ENCODE measurements at regions not wholly inside any gene's neighbourhood (a gene's known extent, or its start where the extent isn't known, plus 50 kb on each side); places are given as distances from the start of the nearest gene placed in this dataset.
A peak's percentile ranks its signal among the peaks of the same experiment; 100 is the strongest.

GRCh38 chr3:177464392-177465256 is 267.3 kb upstream of the TBL1XR1 start:
- TF ChIP-seq CTCF (IDR thresholded peaks at IDR 0.05; ENCODE audit: low read depth, low read length, missing input control): no peak
- TF ChIP-seq TAF1 (conservative IDR thresholded peaks at IDR 0.05): no peak
- TF ChIP-seq JUND (IDR thresholded peaks at IDR 0.05): peak in 1 of 2 donors; percentile 76
- no peak for TF ChIP-seq ATF3 (IDR thresholded peaks at IDR 0.05)
- peak; percentile 81 for TF ChIP-seq FOXA1 (IDR thresholded peaks at IDR 0.05)
- peak; percentile 36 for TF ChIP-seq MAX (IDR thresholded peaks at IDR 0.05)
- peak; percentile 48 for TF ChIP-seq YY1 (IDR thresholded peaks at IDR 0.05)
- TF ChIP-seq SP1 (IDR thresholded peaks at IDR 0.05): peak; percentile 47
- no peak for TF ChIP-seq GABPA (IDR thresholded peaks at IDR 0.05 in 1 of 2, conservative IDR thresholded peaks at IDR 0.05 in 1 of 2)
- TF ChIP-seq REST (IDR thresholded peaks at IDR 0.05): peak; percentile 30
